OCI-LY3 (cell line): ENCODE measurements at regions not wholly inside any gene's neighbourhood (a gene's known extent, or its start where the extent isn't known, plus 50 kb on each side); places are given as distances from the start of the nearest gene placed in this dataset.

Source experiments
- H2AFZ ChIP-seq: fragments of 200-600, 300-600 bp; shearing (Covaris generic); 2 replicates; pipeline ENCODE4 v1.6.0; 2014; ENCODE audit warnings: antibody characterized with exemption, low read depth, low read length
- H3K27ac ChIP-seq: fragments of 200-600, 300-600 bp; sonication (generic); 2 replicates; pipeline ENCODE4 v1.5.1; 2014; ENCODE audit warnings: mild to moderate bottlenecking, low read length, moderate library complexity, mixed read lengths
- H3K27me3 ChIP-seq: fragments of 200-600, 300-600 bp; sonication (generic); 2 replicates; pipeline ENCODE4 v1.6.1; 2014; ENCODE audit warnings: low read depth, low read length, mixed read lengths
- H3K36me3 ChIP-seq: fragments of 200-600, 300-600 bp; sonication (generic); replicated peaks from 2 replicates; pipeline ENCODE3; 2014; ENCODE audit warnings: low read depth, low read length, mixed read lengths
- H3K4me1 ChIP-seq: fragments of 300-600, 200-600 bp; sonication (generic); 2 replicates; pipeline ENCODE4 v1.6.1; 2014; ENCODE audit warnings: low read length, mixed read lengths
- H3K4me2 ChIP-seq: fragments of 200-600, 300-600 bp; sonication (generic); 2 replicates; pipeline ENCODE4 v1.6.1; 2014; ENCODE audit warnings: low read length, mixed read lengths
- H3K4me3 ChIP-seq: fragments of 300-600, 200-600 bp; sonication (generic); 2 replicates; pipeline ENCODE4 v1.5.1; 2014; ENCODE audit warnings: antibody characterized with exemption, mild to moderate bottlenecking, low read length, moderate library complexity
- H3K79me2 ChIP-seq: fragments of 300-600, 200-600 bp; shearing (Covaris generic); 2 replicates; pipeline ENCODE4 v1.6.1; 2014; ENCODE audit warnings: mild to moderate bottlenecking, low read length, mixed read lengths
- H3K9ac ChIP-seq: fragments of 300-600, 200-600 bp; shearing (Covaris generic); 2 replicates; pipeline ENCODE4 v1.6.0; 2014; ENCODE audit warnings: mild to moderate bottlenecking, low read length, moderate library complexity
- H3K9me3 ChIP-seq: fragments of 200-600, 300-600 bp; shearing (Covaris generic); 2 replicates; pipeline ENCODE4 v1.6.1; 2014; ENCODE audit warnings: low read length, mixed read lengths; ENCODE audit not compliant: insufficient read depth
- H4K20me1 ChIP-seq: fragments of 200-600, 300-600 bp; sonication (generic); 2 replicates; pipeline ENCODE4 v1.6.1; 2016; ENCODE audit warnings: low read length, mixed read lengths; ENCODE audit not compliant: insufficient read depth
- CTCF ChIP-seq: fragments of 200-600, 300-600 bp; sonication (generic); IDR thresholded peaks from 2 replicates; pipeline ENCODE4 v1.5.1; 2014; ENCODE audit warnings: antibody characterized with exemption, low read length, low read depth
- EZH2phosphoT487 ChIP-seq: fragments of 200-600 bp; shearing (Covaris generic); IDR thresholded peaks from 2 replicates; pipeline ENCODE4 v1.6.1; 2018; ENCODE audit warnings: antibody characterized with exemption, mixed run types, low read depth

GRCh38 chr13:109510013-109510412 lies 276.4 kb downstream of the IRS2 start:
- H2AFZ ChIP-seq = no peak overlapping the region
- no peaks in the 10 kb centered on the region for H3K4me1 ChIP-seq
- H3K9me3 ChIP-seq = no peaks in the 10 kb centered on the region
- no peaks in the 10 kb centered on the region for H3K27me3 ChIP-seq
- TF ChIP-seq EZH2phosphoT487 = no peak
- TF ChIP-seq CTCF = no peak
- no peak overlapping the region for H3K9ac ChIP-seq
- H3K36me3 ChIP-seq = no peaks in the 10 kb centered on the region
- H3K4me3 ChIP-seq = no peak overlapping the region
- no peak overlapping the region for H3K4me2 ChIP-seq
- H3K79me2 ChIP-seq = no peaks in the 10 kb centered on the region
- no peaks in the 10 kb centered on the region for H4K20me1 ChIP-seq
- H3K27ac ChIP-seq = no peak overlapping the region

- no peaks in the 10 kb centered on the region for H4K20me1 ChIP-seq
- no peaks in the 10 kb centered on the region for H3K36me3 ChIP-seq
- H3K79me2 ChIP-seq = no peaks in the 10 kb centered on the region
- no peaks in the 10 kb centered on the region for H3K27me3 ChIP-seq
- H3K9ac ChIP-seq = no peak overlapping the region
- H3K4me3 ChIP-seq = no peak overlapping the region
- no peak overlapping the region for H2AFZ ChIP-seq
- TF ChIP-seq CTCF (no peak), EZH2phosphoT487 (no peak)
- no peaks in the 10 kb centered on the region for H3K4me1 ChIP-seq
- H3K27ac ChIP-seq = no peak overlapping the region
- H3K9me3 ChIP-seq = no peaks in the 10 kb centered on the region
- no peak overlapping the region for H3K4me2 ChIP-seq
These were observed 277.1 kb downstream of the IRS2 start for GRCh38 chr13:109509154-109509900.

DNA sequence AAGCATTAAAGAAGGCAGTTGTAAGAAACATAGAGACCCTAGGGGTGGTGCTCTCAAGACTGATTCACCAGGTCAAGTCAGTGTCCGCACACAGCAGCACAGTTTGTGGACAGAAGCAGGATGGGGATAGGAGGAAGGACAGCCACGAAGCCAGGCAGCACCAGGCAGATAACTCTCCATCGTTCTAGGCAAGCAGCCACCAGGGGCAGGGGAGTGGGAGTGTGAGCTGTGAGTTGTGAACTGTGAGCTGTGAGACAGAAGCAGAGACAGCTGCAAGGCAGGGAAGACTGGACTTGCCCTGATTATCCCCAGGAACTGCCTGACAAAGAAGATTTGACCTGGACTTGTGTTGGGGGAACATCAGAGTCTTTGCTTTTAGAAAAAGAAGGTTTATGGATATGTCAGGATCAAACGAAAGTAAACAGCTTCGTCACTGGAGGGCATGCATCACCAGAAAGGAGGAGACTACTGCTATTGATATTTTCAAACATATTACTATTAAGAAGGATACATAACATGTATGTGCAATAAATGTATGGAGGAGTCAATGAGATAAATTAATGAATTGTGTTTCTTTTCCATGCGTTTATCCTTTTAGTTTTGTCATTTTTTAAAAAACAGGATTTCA lies 286.1 kb downstream of the IRS2 start:
- Histone ChIP-seq H3K4me2 (no peak overlapping the region), H3K27ac (no peak overlapping the region), H3K4me1 (no peaks in the 10 kb centered on the region), H3K27me3 (no peaks in the 10 kb centered on the region), H2AFZ (no peak overlapping the region; the same call in 1 of the 2 replicates), H3K9me3 (no peaks in the 10 kb centered on the region), H3K4me3 (no peak overlapping the region), H3K79me2 (no peaks in the 10 kb centered on the region), H3K36me3 (no peaks in the 10 kb centered on the region), H3K9ac (no peak overlapping the region), H4K20me1 (no peaks in the 10 kb centered on the region)
- TF ChIP-seq EZH2phosphoT487 (no peak), CTCF (no peak)

GRCh38 chr13:109497917-109498316 lies 288.5 kb downstream of the IRS2 start:
- Histone ChIP-seq H3K36me3 (no peaks in the 10 kb centered on the region), H3K27me3 (no peaks in the 10 kb centered on the region), H4K20me1 (no peaks in the 10 kb centered on the region), H3K9ac (no peak overlapping the region), H3K4me1 (no peaks in the 10 kb centered on the region), H3K27ac (no peak overlapping the region), H3K4me2 (no peak overlapping the region), H3K4me3 (no peak overlapping the region), H3K9me3 (no peaks in the 10 kb centered on the region), H2AFZ (no peak overlapping the region), H3K79me2 (no peaks in the 10 kb centered on the region)
- TF ChIP-seq EZH2phosphoT487 (no peak), CTCF (no peak)
